Prostate gland (tissue), 2 donors: ENCODE measurements at regions not wholly inside any gene's neighbourhood (a gene's known extent, or its start where the extent isn't known, plus 50 kb on each side); places are given as distances from the start of the nearest gene placed in this dataset.

Experiments
- DNase-seq: peaks from one replicate; pipeline ENCODE4 v3.0.0-alpha.2; 2019; ENCODE audit warnings: low spot score
- H3K27ac ChIP-seq, 2 donors: fragments of 200-600 bp; sonication (generic); 2 replicates each; pipeline ENCODE4 v1.5.1; 2017 to 2019
- H3K27me3 ChIP-seq: fragments of 200-600 bp; sonication (generic); replicated peaks from 2 replicates; pipeline ENCODE4 v1.5.1; 2019; ENCODE audit not compliant: insufficient read depth
- H3K36me3 ChIP-seq, 2 donors: fragments of 200-600 bp; sonication (generic); 1 replicate in 1 of 2; 2 replicates in 1 of 2; pipeline versions ENCODE4 v1.5.1 to v1.8.1; 2017 to 2019
- H3K4me1 ChIP-seq: fragments of 200-600 bp; sonication (generic); replicated peaks from 2 replicates; pipeline ENCODE4 v1.5.1; 2019
- H3K4me3 ChIP-seq, 2 donors: fragments of 200-600 bp; sonication (generic); 2 replicates each; pipeline ENCODE4 v1.5.1; 2017 to 2019
- H3K9me3 ChIP-seq: fragments of 200-600 bp; sonication (generic); 2 replicates; pipeline ENCODE4 v1.5.1; 2017
- CTCF ChIP-seq, 4 experiments: fragments of 200-600 bp in 2 of 4; fragments of 450-650 bp in 2 of 4; sonication (generic) in 2 of 4; IDR thresholded peaks; 1 replicate in 3 of 4; 2 replicates in 1 of 4; pipeline ENCODE4 v1.5.1; 2016 to 2019; ENCODE audit warnings: antibody characterized with exemption in 4 of 4, mild to moderate bottlenecking in 2 of 4, moderate library complexity in 2 of 4
- POLR2A ChIP-seq: fragments of 450-650 bp; IDR thresholded peaks from one replicate; pipeline ENCODE4 v1.6.1; 2016; ENCODE audit warnings: antibody characterized with exemption, mild to moderate bottlenecking
- POLR2AphosphoS5 ChIP-seq: sonication (generic); formaldehyde crosslinking; IDR thresholded peaks from one replicate; pipeline ENCODE4 v1.6.1; 2017; ENCODE audit warnings: antibody characterized with exemption
- WGBS: methylation state at CpG from one replicate; pipeline ENCODE4 v1.1.5; 2018; 5-methylcytosine and 5-hydroxymethylcytosine counted together
- intact Hi-C: fragments of 100-400 bp; cut with DNase I; formaldehyde crosslinking; loops from one replicate; pipeline ENCODE4 v1.14.2; 2022

GRCh38 chr6:44535446-44535845, 147.9 kb downstream of the CDC5L start:
- WGBS, result 84% methylated on average over 6 of the region's 6 CpGs
- no peak for DNase-seq
- Histone ChIP-seq H3K27me3 (no peaks in the 10 kb centered on the region), H3K9me3 (no peaks in the 10 kb centered on the region), H3K27ac (no peak overlapping the region), H3K4me1 (peaks cover 2% of the 10 kb centered on the region), H3K4me3 (no peak overlapping the region), H3K36me3 (no peaks in the 10 kb centered on the region)
- no peak for TF ChIP-seq CTCF (IDR thresholded peaks at IDR 0.05)
- TF ChIP-seq POLR2A, result no peak
- no peak for TF ChIP-seq POLR2AphosphoS5
- intact Hi-C loops, result no loop called here

GRCh38 chr6:44535967-44536366, 148.5 kb downstream of the CDC5L start:
- Histone ChIP-seq H3K36me3 (no peaks in the 10 kb centered on the region), H3K4me1 (peaks cover 2% of the 10 kb centered on the region), H3K4me3 (no peak overlapping the region), H3K27ac (no peak overlapping the region), H3K27me3 (no peaks in the 10 kb centered on the region), H3K9me3 (no peaks in the 10 kb centered on the region)
- intact Hi-C loops, result no loop called here
- no peak for DNase-seq
- WGBS, result 92% methylated on average over 4 of the region's 4 CpGs
- TF ChIP-seq POLR2A (no peak), CTCF (IDR thresholded peaks at IDR 0.05) (no peak), POLR2AphosphoS5 (no peak)

GRCh38 chr6:44537306-44538049, 150.0 kb downstream of the CDC5L start:
- intact Hi-C loops, result no loop called here
- H3K9me3 ChIP-seq, result no peaks in the 10 kb centered on the region
- H3K27ac ChIP-seq, result no peak overlapping the region
- H3K4me1 ChIP-seq, result peaks cover 2% of the 10 kb centered on the region
- H3K4me3 ChIP-seq, result no peak overlapping the region
- no peak for DNase-seq
- no peak for TF ChIP-seq POLR2A
- no peak for TF ChIP-seq CTCF (IDR thresholded peaks at IDR 0.05)
- no peak for TF ChIP-seq POLR2AphosphoS5
- H3K27me3 ChIP-seq, result no peaks in the 10 kb centered on the region
- WGBS, result 94% methylated on average over 10 of the region's 10 CpGs
- H3K36me3 ChIP-seq, result no peaks in the 10 kb centered on the region

- Histone ChIP-seq H3K4me1 (peaks cover 2% of the 10 kb centered on the region), H3K36me3 (no peaks in the 10 kb centered on the region), H3K27me3 (no peaks in the 10 kb centered on the region), H3K27ac (no peak overlapping the region), H3K9me3 (no peaks in the 10 kb centered on the region), H3K4me3 (no peak overlapping the region)
- WGBS, result 64% methylated on average over 7 of the region's 7 CpGs
- no peak for TF ChIP-seq CTCF (IDR thresholded peaks at IDR 0.05)
- TF ChIP-seq POLR2A, result no peak
- no peak for TF ChIP-seq POLR2AphosphoS5
- no peak for DNase-seq
- intact Hi-C loops, result no loop called here
Observed at GRCh38 chr6:44538131-44538806, 150.8 kb downstream of the CDC5L start.

GRCh38 chr6:44538807-44539201, 151.3 kb downstream of the CDC5L start:
- H3K27me3 ChIP-seq, result no peaks in the 10 kb centered on the region
- WGBS, result 29% methylated on average over 2 of the region's 2 CpGs
- no peaks in the 10 kb centered on the region for H3K9me3 ChIP-seq
- no peak overlapping the region for H3K27ac ChIP-seq
- no peak for DNase-seq
- TF ChIP-seq POLR2A (no peak), POLR2AphosphoS5 (no peak), CTCF (IDR thresholded peaks at IDR 0.05) (no peak)
- intact Hi-C loops, result no loop called here
- H3K4me1 ChIP-seq, result peaks cover 2% of the 10 kb centered on the region
- H3K36me3 ChIP-seq, result no peaks in the 10 kb centered on the region
- H3K4me3 ChIP-seq, result no peak overlapping the region
